GM12878 (cell line): ENCODE measurements at regions not wholly inside any gene's neighbourhood (a gene's known extent, or its start where the extent isn't known, plus 50 kb on each side); places are given as distances from the start of the nearest gene placed in this dataset.

Experiments
- BHLHE40 ChIP-seq, 2 experiments: fragments of 450-650 bp in 1 of 2; IDR thresholded peaks; 2 replicates each; pipeline ENCODE4 v1.6.1; 2011 to 2017; ENCODE audit warnings: low read depth in 2 of 2, borderline replicate concordance in 1 of 2, improper control_type of control experiment in 1 of 2, low read length in 1 of 2, mild to moderate bottlenecking in 1 of 2
- CHD4 ChIP-seq: fragments of 200-600 bp; sonication (generic); IDR thresholded peaks from 2 replicates; pipeline ENCODE4 v1.6.1; 2016; ENCODE audit warnings: mild to moderate bottlenecking
- CREB1 ChIP-seq: IDR thresholded peaks from 2 replicates; pipeline ENCODE4 v1.6.1; 2012; ENCODE audit warnings: low read depth, mild to moderate bottlenecking, inconsistent platforms
- CTCF ChIP-seq, 3 experiments: IDR thresholded peaks in 2 of 3; conservative IDR thresholded peaks in 1 of 3; 2 replicates each; pipeline ENCODE4 v1.5.1; 2011; ENCODE audit warnings: low read depth in 3 of 3, low read length in 3 of 3, mild to moderate bottlenecking in 3 of 3, control low read depth in 2 of 3, moderate library complexity in 2 of 3, inconsistent platforms in 1 of 3, mixed read lengths in 1 of 3; ENCODE audit not compliant: control insufficient read depth in 2 of 3, insufficient read depth in 1 of 3; ENCODE audit errors: extremely low read depth in 1 of 3
- EGR1 ChIP-seq, 2 experiments: IDR thresholded peaks; 1 replicate in 1 of 2; 2 replicates in 1 of 2; pipeline ENCODE4 v1.6.1; 2011 to 2012; ENCODE audit warnings: low read depth in 2 of 2, low read length in 2 of 2, borderline replicate concordance in 1 of 2, mild to moderate bottlenecking in 1 of 2, moderate library complexity in 1 of 2
- EP300 ChIP-seq, 2 experiments: fragments of 150-350 bp in 1 of 2; IDR thresholded peaks; 2 replicates each; pipeline ENCODE4 v1.6.1; 2011 to 2012; ENCODE audit warnings: low read depth in 2 of 2, low read length in 2 of 2, borderline replicate concordance in 1 of 2, improper control_type of control experiment in 1 of 2, inconsistent platforms in 1 of 2; ENCODE audit not compliant: control insufficient read depth in 1 of 2
- EZH2 ChIP-seq: IDR thresholded peaks from 2 replicates; pipeline ENCODE4 v1.6.1; 2012; ENCODE audit warnings: low read depth, mild to moderate bottlenecking, control low read depth, inconsistent platforms, low read length, borderline replicate concordance; ENCODE audit not compliant: control insufficient read depth
- MXI1 ChIP-seq: fragments of 150-350 bp; IDR thresholded peaks from 2 replicates; pipeline ENCODE4 v1.6.1; 2011; ENCODE audit warnings: low read depth, mild to moderate bottlenecking, inconsistent platforms, low read length, improper control_type of control experiment
- POLR2AphosphoS5 ChIP-seq: IDR thresholded peaks from 2 replicates; pipeline ENCODE4 v1.6.1; 2011; ENCODE audit warnings: mild to moderate bottlenecking, low read length, inconsistent platforms
- RAD21 ChIP-seq: IDR thresholded peaks from 2 replicates; pipeline ENCODE4 v1.6.1; 2011; ENCODE audit warnings: mild to moderate bottlenecking, low read depth, low read length, moderate library complexity; ENCODE audit not compliant: insufficient read depth
- RAD51 ChIP-seq: fragments of 450-650 bp; IDR thresholded peaks from 2 replicates; pipeline ENCODE4 v1.6.1; 2016; ENCODE audit warnings: moderate library complexity, mild to moderate bottlenecking, inconsistent platforms
- RFX5 ChIP-seq: IDR thresholded peaks from 2 replicates; pipeline ENCODE4 v1.6.1; 2011; ENCODE audit warnings: low read depth, low read length, improper control_type of control experiment
- TCF7 ChIP-seq: IDR thresholded peaks from 2 replicates; pipeline ENCODE4 v1.6.1; 2014; ENCODE audit warnings: antibody characterized with exemption, borderline replicate concordance

GRCh38 chr3:118369892-118370491, 664.7 kb downstream of the IGSF11 start:
- TF ChIP-seq POLR2AphosphoS5, result no peak
- TF ChIP-seq RFX5, result no peak
- no peak for TF ChIP-seq EZH2
- no peak for TF ChIP-seq CTCF (IDR thresholded peaks at IDR 0.05 in 2 of 3, conservative IDR thresholded peaks at IDR 0.05 in 1 of 3; ENCODE audit: control insufficient read depth in 2 of 3, extremely low read depth in 1 of 3, insufficient read depth in 1 of 3, low read depth in 3 of 3, low read length in 3 of 3)
- TF ChIP-seq RAD21, result no peak
- no peak for TF ChIP-seq EP300 (IDR thresholded peaks at IDR 0.05; ENCODE audit: borderline replicate concordance in 1 of 2, control insufficient read depth in 1 of 2, low read depth in 2 of 2, low read length in 2 of 2)
- TF ChIP-seq TCF7, result no peak
- no peak for TF ChIP-seq EGR1 (IDR thresholded peaks at IDR 0.05; ENCODE audit: borderline replicate concordance in 1 of 2, low read depth in 2 of 2, low read length in 2 of 2)
- no peak for TF ChIP-seq BHLHE40 (IDR thresholded peaks at IDR 0.05; ENCODE audit: borderline replicate concordance in 1 of 2, low read depth in 2 of 2, low read length in 1 of 2)
- TF ChIP-seq MXI1, result no peak
- no peak for TF ChIP-seq CREB1
- TF ChIP-seq CHD4, result no peak
- TF ChIP-seq RAD51, result no peak
